ENCODE measurements at regions not wholly inside any gene's neighbourhood (a gene's known extent, or its start where the extent isn't known, plus 50 kb on each side); places are given as distances from the start of the nearest gene placed in this dataset.

GRCh38 chr2:239813261-239814115 is 211.7 kb downstream of the NDUFA10 start:
- TF ChIP-seq CTCF (conservative IDR thresholded peaks at IDR 0.05; ENCODE audit: low read length), result no peak
- no peak overlapping the region for H3K4me3 ChIP-seq (ENCODE audit: low read length)
- no peak for DNase-seq (ENCODE audit: low read depth)

- TF ChIP-seq CTCF (conservative IDR thresholded peaks at IDR 0.05; ENCODE audit: low read length), result no peak
- no peak overlapping the region for H3K4me3 ChIP-seq (ENCODE audit: low read length)
- no peak for DNase-seq (ENCODE audit: low read depth)
These were observed 213.2 kb downstream of the NDUFA10 start for GRCh38 chr2:239811806-239812560.

GRCh38 chr2:239811111-239811781 is 213.9 kb downstream of the NDUFA10 start:
- TF ChIP-seq CTCF (conservative IDR thresholded peaks at IDR 0.05; ENCODE audit: low read length), result no peak
- DNase-seq (ENCODE audit: low read depth), result peak; percentile 13
- no peak overlapping the region for H3K4me3 ChIP-seq (ENCODE audit: low read length)

GRCh38 chr2:239809391-239809790 is 215.8 kb downstream of the NDUFA10 start:
- DNase-seq (ENCODE audit: low read depth), result no peak
- TF ChIP-seq CTCF (conservative IDR thresholded peaks at IDR 0.05; ENCODE audit: low read length), result no peak
- no peak overlapping the region for H3K4me3 ChIP-seq (ENCODE audit: low read length)

GRCh38 chr2:239807568-239807967 is 217.6 kb downstream of the NDUFA10 start:
- DNase-seq (ENCODE audit: low read depth), result no peak
- H3K4me3 ChIP-seq (ENCODE audit: low read length), result no peak overlapping the region
- TF ChIP-seq CTCF (conservative IDR thresholded peaks at IDR 0.05; ENCODE audit: low read length), result no peak

- DNase-seq (ENCODE audit: low read depth), result no peak
- TF ChIP-seq CTCF (conservative IDR thresholded peaks at IDR 0.05; ENCODE audit: low read length), result no peak
- no peak overlapping the region for H3K4me3 ChIP-seq (ENCODE audit: low read length)
These were observed 218.2 kb downstream of the NDUFA10 start for GRCh38 chr2:239806758-239807434.
